ENCODE measurements at regions not wholly inside any gene's neighbourhood (a gene's known extent, or its start where the extent isn't known, plus 50 kb on each side); places are given as distances from the start of the nearest gene placed in this dataset.

- TF ChIP-seq CTCF (IDR thresholded peaks at IDR 0.05; ENCODE audit: low read length) = no peak
- no peak for TF ChIP-seq EZH2 (IDR thresholded peaks at IDR 0.05; ENCODE audit: borderline replicate concordance, low read length)
Measured at GRCh38 chr10:46170789-46171188, 116.0 kb upstream of the ANTXRL start.
